ENCODE measurements at regions not wholly inside any gene's neighbourhood (a gene's known extent, or its start where the extent isn't known, plus 50 kb on each side); places are given as distances from the start of the nearest gene placed in this dataset.

DNA sequence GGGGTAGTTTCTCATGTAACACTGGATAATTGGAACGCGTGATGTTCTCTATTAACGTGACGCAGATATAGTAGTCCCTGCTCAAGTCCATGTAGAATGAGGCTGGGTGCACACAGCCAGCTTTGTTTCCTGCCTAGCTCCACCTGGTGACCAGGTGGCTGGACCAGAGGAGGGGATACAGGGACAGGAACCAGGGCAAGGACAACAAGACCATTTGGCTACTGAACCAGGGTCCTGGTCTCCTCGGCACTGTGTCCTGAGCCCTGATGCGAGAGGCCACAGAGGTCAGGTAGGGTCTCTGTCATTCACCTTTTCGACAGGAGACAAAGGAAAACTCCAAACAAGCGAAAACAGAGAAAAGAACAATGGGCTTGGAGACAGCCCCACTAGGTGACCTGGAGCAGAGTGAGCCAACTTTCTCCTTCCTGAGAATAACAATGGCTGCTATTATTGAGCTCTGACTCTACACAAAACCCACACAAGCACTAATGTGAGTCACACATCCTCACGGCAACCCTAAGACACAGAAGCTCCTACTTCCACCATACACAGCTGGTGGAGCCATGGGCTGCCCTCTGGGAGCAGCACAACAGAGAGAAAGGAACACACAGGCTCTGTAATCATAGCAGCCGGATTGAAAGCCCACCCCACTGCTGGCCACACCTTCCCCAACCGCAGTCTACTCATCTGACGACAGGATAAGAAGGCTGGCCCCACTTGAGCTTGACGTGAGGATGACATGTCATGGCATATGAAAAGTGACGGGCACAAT, 67.3 kb upstream of the TEX51 start:
- no peak for DNase-seq

DNA sequence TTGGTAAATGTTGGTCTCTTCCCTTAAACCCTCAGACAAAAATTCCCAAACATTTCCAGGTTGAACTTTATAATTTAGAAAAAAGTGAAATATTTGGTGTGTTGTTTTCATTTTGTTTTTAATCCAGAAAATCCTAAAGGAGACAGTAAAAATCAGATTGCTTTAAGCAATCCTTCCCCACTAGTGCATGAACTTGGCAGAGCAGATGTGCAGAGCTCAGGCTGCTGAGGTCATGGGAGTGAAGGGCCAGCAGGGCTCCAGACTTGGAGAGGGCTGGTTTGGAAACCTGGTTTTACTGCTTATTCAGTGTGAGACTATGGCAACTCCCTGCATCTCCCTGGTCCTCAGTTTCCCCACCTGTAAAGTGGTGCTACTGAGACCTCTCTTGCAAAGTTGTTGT, 66.7 kb upstream of the TEX51 start:
- no peak for DNase-seq

DNA sequence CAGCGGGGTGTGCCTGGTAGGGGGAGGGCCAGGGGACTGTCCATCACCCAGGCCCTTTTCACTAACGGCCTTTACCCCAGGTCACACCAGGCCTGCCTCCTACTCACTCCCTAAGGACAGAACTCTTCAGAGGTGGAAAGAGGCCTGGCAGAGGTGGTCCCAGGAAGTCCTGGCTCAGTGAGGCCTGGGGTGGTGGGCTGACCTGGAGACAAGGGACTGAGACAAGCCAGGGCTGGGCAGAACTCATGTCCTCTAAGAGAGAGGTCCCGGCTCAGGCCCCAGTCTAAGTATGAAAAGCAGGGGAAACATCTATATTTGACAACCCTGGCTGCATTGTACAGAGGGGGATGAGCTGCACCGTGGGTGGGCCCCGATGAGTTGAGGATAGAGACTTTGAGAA, 65.9 kb upstream of the TEX51 start:
- DNase-seq, result no peak

DNA sequence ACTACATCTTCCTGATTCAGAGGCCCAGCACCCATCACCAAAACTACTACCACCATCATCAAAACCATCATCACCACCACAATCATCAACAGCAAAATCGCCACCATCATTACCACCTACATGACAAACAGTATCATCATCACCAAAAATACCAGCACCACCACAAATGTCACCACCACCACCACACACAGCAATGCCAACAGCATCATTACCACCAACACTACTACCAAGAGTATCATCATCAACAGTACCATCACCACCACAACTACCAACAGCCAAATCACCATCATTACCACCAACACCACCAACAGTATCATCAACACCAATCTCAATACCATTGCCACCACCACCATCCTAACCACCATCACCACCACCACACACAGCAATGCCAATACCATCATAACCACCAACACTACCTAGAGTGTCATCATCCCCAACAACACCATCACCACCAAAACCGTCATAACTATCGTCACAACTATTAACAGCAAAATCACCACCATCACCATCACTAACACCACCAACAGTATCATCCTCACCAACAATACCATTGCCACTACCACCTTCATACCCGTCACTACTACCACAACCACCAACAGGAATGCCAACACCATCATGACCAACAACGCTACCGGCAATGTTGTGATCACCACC, 64.6 kb upstream of the TEX51 start:
- no peak for DNase-seq

DNA sequence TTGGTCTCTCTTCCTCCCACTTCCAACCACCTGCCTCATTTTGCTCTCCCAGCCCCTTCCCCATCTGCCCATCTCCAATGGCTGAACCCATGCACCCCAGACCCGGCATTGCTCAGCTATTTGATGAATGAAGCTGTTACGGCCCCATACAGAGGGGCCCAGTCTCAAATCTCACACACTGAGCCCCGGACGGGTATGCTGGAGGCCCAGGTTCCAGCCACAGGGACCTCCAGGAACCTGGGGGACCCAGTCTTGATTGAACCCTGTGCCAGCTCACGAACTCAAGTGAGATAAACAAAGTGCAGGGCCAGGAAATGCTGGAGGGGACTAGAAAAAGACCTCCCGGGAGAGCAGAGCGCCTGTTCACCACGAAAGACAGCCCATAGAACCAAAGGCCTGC, 63.4 kb upstream of the TEX51 start:
- no peak for DNase-seq

DNA sequence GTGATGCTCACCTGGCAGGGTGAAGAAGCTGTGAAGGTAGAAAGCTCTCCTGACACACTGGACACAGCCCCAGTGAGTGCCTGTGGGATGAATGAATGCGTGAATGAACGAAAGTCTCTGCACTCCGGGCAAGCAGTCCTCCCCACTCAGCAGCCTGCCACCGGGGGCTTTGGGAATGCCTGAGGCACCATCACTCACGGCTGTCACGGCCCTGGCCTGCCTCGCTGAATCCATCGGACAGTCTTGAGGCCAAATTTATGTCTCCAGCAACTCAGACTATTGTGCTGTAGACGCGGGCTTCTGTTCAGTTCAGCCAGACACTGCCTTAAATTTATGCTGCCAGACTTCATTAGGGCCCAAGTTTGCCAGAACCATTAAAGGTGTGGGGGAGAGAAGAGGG, 62.9 kb upstream of the TEX51 start:
- no peak for DNase-seq

DNA sequence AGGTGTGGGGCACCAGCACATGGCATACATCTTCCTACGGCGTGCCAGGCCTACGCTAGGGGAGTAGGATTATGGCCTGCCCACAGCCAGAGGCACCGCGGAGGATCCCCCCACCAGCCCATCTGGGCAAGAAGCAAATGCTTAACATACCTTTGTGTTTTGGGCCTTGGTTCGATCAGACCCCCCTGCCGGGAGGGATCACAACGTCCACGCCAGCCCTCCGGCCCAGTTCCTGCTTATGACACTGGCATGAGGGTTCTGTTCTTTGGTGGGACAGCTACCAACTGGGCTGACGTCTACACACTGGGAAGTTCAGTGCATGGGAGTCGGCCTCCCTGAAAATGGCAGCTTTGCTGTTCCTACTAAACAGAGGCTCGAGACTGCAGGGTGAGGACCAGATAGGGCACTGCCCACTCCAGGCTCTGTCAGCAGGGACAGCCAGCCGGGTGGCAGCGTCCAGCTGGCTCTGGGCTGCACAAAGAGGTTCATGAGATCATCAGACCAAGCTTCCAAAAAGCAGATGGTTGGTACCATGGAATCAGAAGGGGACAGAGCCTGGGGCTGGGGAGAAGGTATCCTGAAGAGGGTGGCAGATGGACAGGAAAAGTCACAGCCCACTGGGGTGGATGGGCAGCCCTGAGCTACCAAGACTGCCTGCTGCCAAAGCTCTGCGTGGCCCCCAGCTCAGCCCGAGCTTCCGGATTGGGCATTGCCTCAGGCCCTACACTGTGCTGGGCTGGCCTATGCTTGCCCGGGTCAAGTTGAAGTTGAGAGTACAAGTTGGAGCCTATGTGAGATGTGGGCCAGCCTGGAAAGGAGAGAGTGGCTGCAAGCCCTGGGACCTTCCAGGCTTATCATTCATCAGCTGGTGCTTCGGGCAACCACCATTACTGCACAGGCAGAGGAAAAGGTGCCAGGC, 61.7 kb upstream of the TEX51 start:
- no peak for DNase-seq

DNA sequence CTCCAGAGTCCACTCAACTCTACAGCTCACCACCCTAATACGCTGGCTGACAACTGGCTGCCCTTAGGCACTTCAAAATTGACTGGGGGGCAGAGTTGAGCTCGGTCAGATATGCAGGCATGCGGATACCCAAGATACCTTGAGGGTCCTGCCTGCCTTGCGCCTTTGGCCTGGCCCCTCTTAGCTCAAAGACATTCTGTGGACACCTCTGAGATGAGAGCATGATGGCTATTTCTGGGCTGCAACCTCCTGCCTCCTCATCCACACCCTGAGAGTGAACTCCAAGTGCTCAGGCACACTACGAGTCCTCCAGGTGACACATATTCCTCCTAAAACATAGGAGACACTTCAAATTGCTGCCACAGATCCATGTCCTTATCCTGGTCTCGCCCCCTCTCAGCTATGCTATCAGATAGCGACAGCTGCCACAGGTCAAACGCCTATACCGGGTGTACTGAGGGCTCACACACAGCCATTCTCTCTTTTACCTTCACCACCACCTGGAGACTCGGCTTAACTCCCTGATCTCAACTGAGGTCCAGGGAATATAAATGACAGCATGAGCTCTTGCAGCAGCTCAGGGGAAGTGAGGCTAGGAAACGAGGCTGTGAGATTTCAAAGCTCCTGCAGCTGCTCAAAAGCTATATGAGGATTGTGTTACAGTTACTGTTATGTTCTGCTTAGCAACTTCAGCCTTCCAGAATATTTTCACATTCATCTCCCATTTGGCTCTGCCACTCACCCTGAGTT, 60.5 kb upstream of the TEX51 start:
- no peak for DNase-seq

DNA sequence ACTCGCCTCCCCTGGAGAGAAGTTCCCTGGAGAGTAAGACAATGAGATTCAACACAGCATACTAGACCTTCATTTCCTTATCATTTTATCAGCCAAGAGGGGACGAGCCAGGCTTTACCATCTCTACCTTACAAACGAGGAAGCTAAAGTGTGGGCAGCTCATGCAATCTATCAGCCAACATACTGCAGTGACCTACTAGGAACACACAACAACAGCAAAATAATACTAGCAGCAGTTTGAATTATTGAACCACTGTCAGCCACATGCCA, 60.0 kb upstream of the TEX51 start:
- no peak for DNase-seq

DNA sequence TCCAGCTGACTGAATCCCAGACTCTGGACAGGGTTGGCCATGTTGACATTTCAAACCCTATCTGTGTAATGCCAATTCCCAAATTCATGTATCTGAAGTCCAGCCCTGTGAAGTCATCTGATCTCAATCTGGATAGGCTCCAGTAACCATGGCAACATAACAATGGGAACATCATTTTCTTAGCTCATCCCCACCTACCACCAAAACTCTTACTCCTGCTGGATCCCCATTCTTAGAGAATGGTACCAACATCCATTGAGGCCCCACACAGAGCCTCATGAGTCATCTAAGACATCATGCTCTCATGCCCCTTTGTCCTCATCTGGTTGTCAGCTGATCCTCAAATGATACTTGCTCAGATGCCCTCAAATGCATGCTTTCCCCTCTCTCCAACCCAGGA, 58.9 kb upstream of the TEX51 start:
- DNase-seq, result no peak

DNA sequence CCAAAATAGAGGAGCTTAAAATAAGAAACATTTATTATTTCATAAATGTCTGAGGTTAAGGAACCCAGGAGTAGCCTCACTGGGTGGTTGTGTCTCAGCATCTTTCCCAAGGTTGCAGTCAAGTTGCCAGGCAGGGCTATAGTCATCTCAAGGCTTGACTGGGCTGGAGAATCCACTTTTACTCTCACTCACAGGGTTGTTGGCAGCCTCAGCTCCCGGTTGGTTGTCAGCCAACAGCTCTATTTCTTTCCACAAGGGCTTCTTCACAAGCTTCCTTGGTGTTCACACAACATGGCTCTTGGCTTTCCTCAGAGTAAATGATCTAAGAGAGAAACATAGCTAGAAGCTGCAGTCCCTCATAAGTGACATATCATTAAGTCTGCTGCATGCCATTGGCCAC, 55.6 kb upstream of the TEX51 start:
- DNase-seq, result no peak

DNA sequence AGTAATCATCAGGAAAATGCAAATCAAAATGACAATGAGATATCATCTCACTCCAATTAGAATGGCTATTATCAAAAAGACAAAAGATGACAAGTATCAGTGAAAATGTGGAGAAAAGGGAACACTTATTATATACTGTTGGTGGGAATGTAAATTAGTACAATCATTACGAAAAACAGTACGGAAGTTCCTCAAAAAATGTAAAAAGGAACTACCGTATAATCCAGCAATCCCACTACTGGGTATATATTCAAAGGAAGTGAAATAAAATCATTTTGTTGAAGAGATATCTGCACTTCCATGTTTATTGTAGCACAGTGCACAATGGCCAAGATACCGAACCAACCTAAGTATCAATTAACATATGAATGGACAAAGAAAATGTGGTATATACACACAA, 52.4 kb upstream of the TEX51 start:
- no peak for DNase-seq
